ENCODE measurements at regions not wholly inside any gene's neighbourhood (a gene's known extent, or its start where the extent isn't known, plus 50 kb on each side); places are given as distances from the start of the nearest gene placed in this dataset.

- no peak for DNase-seq
Measured at GRCh38 chr6:108734271-108734922, 113.8 kb upstream of the ARMC2 start.

- no peak for DNase-seq
Measured at GRCh38 chr6:108735310-108736001, 112.8 kb upstream of the ARMC2 start.

DNA sequence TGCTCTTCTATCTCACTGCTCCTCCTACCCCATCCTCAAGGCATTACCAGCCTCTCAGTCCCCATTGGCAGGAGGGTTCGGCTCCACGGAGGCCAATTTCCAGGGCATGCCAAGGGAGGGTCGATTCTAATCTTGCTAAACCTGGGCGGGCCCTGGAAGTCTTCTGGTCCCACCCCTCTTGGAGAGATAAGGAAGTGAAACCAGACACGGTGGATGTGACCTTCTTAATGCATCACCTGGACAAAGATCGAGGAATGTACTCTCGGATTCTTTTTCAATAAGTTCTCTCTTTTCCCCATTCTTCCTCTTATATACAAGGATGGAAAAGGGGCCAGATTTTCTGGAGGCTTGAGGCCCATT, 112.2 kb upstream of the ARMC2 start:
- DNase-seq, result no peak

GRCh38 chr6:108736832-108737231, 111.4 kb upstream of the ARMC2 start:
- no peak for DNase-seq

GRCh38 chr6:108737594-108738546, 110.4 kb upstream of the ARMC2 start:
- DNase-seq, result peak; percentile 97

DNA sequence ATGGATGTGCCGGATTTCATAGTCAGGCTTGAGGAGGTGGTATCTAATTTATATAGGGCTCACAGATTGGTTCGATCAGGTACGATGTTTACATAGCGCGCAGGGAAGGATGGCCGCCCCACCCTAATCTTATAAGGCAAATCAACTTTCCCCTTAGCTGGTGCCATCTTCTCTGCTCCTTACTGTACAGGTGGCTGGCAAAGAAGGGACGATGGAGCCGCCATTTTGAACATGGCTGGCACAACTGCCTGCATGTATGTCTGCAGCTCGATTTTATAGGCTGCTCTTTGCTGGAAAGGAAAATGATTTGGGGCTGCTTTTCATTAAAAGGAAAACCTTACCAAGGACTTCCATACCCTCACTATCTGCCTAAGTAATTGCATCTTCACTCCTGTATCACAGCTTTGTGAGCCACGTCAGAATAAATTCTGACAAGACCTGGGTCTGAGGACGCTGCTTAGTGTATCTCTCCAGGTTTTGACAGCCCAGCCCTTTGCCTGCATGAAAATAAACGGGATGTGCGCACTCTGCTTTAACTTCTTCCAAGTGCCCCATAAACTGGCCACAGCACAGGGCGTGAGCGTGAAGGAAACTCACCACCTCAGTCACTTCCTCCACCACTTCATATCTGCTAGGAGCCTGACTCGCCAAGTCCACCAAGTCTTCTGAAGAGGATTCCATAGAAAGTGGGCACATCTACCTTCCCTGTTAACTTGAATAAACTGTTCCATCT, 109.4 kb upstream of the ARMC2 start:
- no peak for DNase-seq

- DNase-seq, result no peak
Measured at GRCh38 chr6:108739496-108740330, 108.5 kb upstream of the ARMC2 start.

DNA sequence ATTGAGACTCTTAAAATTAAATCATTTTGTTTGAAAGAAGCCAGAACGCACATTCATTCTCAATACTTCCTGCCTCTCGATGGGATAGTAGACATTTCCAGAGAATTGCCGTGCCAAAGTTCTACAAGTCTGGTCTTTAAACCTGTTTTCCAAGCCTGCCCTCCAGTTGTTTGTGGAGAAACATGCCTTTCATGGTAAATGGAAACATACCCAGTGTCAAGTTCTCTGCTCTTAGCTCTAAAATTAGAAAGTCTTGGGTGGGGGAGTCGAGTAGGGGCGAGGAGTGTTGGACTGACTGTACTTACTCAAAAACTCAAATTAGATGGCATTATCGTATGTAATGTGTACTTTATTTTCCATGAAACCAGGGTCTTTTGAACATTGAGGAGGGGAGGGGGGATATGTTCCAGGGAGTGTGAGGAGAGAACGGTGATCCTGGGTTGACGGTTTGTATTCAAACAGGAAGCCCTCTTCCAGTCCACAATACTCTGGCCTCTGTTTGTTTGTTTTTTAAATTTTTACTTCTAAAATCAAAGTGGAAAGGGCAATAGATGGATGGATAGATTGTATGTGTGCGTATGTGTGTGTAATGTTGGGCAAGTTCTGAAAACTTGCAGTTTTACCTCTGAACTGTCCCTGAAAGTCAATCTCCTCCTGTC, 106.8 kb upstream of the ARMC2 start:
- no peak for DNase-seq

- peak; percentile 94 for DNase-seq
Measured at GRCh38 chr6:108742041-108742440, 106.2 kb upstream of the ARMC2 start.

DNA sequence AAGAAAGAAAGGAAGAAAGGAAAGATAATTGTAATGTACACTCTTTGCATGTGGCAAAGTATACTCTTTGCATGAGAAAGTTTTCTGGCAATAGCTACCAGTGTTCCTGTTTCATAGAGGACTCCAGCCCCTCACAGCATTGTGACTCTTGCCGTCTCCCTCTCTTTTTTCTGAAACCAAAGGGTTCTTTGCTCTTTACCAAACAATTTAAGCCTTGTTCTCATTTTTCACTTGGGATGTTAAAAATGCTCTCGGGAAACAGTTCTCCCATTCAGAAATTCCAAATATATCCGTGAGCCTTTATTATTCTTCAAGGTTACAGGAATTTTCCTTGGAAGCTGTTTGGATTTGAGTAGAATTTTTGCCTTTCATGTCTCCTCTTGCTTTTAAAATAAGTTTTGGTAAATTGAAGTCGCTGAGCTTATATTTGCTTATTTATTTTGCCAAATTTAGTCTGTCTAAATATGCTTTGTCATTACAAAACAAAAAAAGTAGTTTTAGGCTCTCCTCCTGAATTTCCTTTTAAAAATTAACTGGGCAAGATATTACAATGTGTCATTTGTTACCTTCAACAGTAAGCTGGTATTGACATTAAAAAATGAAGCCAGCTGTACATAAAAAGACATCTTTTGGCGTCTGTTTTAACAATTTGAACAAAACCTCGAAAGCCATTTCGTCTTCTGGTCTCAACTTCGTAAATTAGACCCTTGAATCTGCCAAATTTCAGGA, 103.8 kb upstream of the ARMC2 start:
- DNase-seq, result no peak

DNA sequence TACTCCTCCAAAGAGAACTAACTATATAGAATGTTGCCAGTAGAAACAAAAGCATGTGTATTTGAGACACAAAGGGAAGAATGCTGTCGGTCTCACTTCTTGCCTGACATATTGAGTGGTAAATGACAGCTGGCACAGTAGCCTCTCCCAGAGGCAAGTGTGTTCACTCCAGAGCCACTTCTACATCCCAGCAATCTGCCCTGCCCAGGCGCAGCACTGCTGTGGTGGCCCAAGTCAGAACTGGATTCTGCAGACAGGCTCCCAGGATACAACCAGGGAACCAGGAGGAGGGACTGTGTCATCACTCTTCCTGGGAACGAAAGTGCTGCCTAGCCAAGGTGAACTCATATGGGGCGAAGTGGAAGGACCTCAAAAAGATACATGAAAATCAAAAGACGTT, 103.2 kb upstream of the ARMC2 start:
- no peak for DNase-seq

GRCh38 chr6:108745664-108746336, 102.4 kb upstream of the ARMC2 start:
- no peak for DNase-seq

GRCh38 chr6:108746366-108746765, 101.9 kb upstream of the ARMC2 start:
- DNase-seq, result no peak

DNA sequence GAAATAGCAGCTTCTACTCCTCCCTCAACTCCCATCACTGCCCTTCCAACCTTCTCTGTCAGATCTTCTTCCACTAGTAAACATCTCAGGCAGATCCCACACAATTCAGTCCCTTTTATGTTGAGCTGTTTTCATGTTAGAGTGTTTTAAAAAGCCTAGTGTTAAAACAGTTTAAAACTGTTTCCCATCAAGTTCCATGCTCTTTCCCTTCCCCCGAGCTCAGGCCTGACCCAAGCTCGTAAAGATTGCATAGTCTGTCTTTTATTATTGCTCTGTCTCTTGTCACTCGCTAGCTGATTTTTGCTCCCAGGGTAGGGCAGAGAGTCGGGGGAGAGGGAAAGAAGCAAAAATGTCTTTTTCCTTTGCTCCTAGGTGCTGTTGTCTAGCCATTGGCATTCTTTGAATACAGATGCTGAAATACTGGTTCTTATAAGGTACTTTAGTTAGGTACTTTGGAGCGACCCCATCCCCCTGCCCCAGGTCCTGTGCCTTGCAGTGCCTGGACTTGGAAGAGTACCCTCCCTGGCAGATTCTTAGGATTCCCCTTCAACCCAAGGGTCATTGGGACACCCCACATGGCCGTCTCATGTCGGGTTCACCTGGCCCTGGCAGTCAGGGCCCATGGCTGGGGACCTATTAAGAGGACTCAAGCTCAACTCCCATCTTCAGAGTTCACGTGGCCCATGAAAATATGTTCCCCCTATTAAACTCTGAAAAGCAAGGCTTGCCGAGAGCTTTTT, 101.2 kb upstream of the ARMC2 start:
- no peak for DNase-seq

GRCh38 chr6:108748055-108748454, 100.2 kb upstream of the ARMC2 start:
- DNase-seq, result no peak

GRCh38 chr6:108748959-108749358, 99.3 kb upstream of the ARMC2 start:
- no peak for DNase-seq

- DNase-seq, result no peak
Measured at GRCh38 chr6:108750801-108751200, 97.4 kb upstream of the ARMC2 start.

- no peak for DNase-seq
Measured at GRCh38 chr6:108751282-108751681, 96.9 kb upstream of the ARMC2 start.
